ENCODE measurements at regions not wholly inside any gene's neighbourhood (a gene's known extent, or its start where the extent isn't known, plus 50 kb on each side); places are given as distances from the start of the nearest gene placed in this dataset.

DNA sequence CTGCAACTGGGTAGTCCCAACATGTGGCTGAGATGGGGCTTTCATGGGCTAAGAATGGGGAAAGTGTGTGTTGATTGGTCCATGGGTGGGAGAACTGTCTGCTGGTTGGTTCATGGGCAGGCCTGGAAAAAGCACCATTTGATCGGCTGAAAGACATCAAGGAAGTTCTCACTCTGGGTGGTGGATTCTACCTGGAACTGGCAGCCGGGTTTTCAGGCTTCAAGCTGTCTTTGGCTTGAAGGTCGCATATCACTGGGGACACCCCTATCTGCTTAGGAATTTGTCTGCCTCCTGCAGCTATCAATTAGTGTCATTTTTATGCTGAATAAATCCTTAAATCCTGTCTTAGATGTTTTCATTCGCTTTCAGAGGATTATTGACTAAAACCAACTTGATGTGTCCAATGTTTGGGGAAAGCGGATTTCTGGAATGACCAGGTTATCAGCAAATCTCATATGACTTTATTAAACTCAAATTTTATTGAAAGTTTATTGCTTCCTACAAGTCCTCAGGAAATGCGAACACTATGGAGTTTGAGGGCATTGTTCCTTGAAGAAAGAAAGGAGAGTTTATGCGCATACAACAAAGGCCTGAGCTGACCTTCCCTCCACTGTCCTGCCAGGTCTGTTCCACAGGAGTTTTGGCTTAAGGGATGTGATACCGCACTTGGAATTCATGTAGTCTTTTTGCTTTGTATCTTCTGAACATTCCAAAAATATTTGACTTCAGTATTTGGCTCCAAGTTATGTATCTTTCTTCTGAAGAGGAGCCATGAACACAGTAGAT lies 451.1 kb downstream of the TUSC1 start:
- Histone ChIP-seq H3K9me2 (no peaks in the 10 kb centered on the region), H2AFZ (ENCODE audit: low read depth) (no peak overlapping the region)
- POLR2A ChIA-PET, result no interaction called here

DNA sequence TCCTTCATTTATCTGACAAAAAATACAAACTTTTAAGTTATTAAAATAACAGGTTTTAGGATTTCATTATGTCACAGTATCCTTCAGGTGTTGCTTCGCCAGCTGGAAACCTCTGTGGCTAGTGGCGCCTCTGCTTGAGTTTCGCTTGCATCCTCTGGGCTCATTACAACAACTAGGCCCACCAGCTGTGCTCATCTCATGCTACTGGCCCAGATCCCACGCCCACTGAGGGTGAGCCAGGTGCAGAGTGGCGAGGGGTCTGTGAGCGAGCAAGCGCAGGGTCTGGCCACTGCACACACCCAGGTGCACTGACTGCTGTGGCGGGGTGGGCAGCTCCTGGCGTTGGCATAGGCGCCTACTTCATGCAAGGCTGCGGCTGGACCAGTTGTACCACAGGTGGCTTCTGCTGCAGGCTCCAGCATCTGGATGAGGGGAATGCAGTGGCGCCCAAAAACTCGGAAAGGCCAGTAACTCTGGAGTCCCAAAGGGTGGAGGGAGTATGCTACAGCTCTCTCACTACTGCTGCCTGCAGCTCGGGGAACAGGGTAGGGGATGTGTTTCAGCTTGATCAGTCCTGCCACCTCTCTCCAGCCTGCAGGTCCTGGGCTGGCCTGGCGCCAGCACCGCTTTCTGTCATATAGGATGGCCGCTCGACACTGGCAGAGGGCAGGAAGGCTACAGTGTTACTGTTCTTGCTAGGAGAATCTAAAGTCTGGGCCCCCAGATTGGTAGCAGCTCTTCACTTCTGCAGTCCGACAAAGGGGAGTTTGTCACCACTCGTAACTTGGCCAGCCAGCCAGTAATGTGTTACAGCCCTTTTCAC lies 452.1 kb downstream of the TUSC1 start:
- no peaks in the 10 kb centered on the region for H3K27me3 ChIP-seq (ENCODE audit: insufficient read depth)
- H3K9me3 ChIP-seq, result no peaks in the 10 kb centered on the region; the same call in 1 of the 2 replicates
- no peak overlapping the region for H3K9ac ChIP-seq
- 52% methylated on average over 10 of the region's 20 CpGs for WGBS (ENCODE audit: low lambda C conversion rate)
- no peak overlapping the region for H3K4me3 ChIP-seq (ENCODE audit: low read depth in 2 of 2, low read length in 1 of 2)
- no peaks in the 10 kb centered on the region for H3K4me1 ChIP-seq (ENCODE audit: control insufficient read depth in 1 of 2, insufficient read depth in 2 of 2, low read depth in 1 of 2, low read length in 1 of 2)
- H4K20me1 ChIP-seq (ENCODE audit: insufficient read depth), result no peaks in the 10 kb centered on the region
- no peaks in the 10 kb centered on the region for H3F3A ChIP-seq (replicated peaks; ENCODE audit: insufficient read depth)
- H3K36me3 ChIP-seq (replicated peaks in 1 of 2; ENCODE audit: control insufficient read depth in 1 of 2, insufficient read depth in 2 of 2, low read length in 1 of 2), result no peaks in the 10 kb centered on the region
- POLR2A ChIA-PET, result no interaction called here
- H3K27ac ChIP-seq (ENCODE audit: low read depth in 2 of 2, low read length in 1 of 2), result no peak overlapping the region
- DNase-seq, result no peak
- no peaks in the 10 kb centered on the region for H3K9me2 ChIP-seq
- TF ChIP-seq, protein P1, sequence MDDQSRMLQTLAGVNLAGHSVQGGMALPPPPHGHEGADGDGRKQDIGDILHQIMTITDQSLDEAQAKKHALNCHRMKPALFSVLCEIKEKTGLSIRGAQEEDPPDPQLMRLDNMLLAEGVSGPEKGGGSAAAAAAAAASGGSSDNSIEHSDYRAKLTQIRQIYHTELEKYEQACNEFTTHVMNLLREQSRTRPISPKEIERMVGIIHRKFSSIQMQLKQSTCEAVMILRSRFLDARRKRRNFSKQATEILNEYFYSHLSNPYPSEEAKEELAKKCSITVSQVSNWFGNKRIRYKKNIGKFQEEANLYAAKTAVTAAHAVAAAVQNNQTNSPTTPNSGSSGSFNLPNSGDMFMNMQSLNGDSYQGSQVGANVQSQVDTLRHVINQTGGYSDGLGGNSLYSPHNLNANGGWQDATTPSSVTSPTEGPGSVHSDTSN (IDR thresholded peaks at IDR 0.05), result no peak
- TF ChIP-seq SMC3 (IDR thresholded peaks at IDR 0.05; ENCODE audit: low read depth, low read length) (no peak), NRF1 (IDR thresholded peaks at IDR 0.05; ENCODE audit: low read depth, low read length) (no peak), TCF12 (IDR thresholded peaks at IDR 0.05) (no peak), POLR2AphosphoS5 (IDR thresholded peaks at IDR 0.05; ENCODE audit: low read depth, low read length) (no peak), RXRA (IDR thresholded peaks at IDR 0.05; ENCODE audit: borderline replicate concordance, low read depth) (no peak), RAD21 (IDR thresholded peaks at IDR 0.05; ENCODE audit: low read length) (no peak), FOXJ3 (CRISPR knock-in tag; IDR thresholded peaks at IDR 0.05) (no peak), ELF1 (IDR thresholded peaks at IDR 0.05) (no peak), SIN3A (IDR thresholded peaks at IDR 0.05; ENCODE audit: borderline replicate concordance, low read depth, low read length) (no peak), YY1 (IDR thresholded peaks at IDR 0.05; ENCODE audit: low read depth) (no peak), TAF1 (IDR thresholded peaks at IDR 0.05; ENCODE audit: borderline replicate concordance, low read depth, low read length) (no peak)
- TF ChIP-seq, protein P2, sequence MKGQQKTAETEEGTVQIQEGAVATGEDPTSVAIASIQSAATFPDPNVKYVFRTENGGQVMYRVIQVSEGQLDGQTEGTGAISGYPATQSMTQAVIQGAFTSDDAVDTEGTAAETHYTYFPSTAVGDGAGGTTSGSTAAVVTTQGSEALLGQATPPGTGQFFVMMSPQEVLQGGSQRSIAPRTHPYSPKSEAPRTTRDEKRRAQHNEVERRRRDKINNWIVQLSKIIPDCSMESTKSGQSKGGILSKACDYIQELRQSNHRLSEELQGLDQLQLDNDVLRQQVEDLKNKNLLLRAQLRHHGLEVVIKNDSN (IDR thresholded peaks at IDR 0.05; ENCODE audit: borderline replicate concordance, low read depth), result no peak
- TF ChIP-seq, protein P3, sequence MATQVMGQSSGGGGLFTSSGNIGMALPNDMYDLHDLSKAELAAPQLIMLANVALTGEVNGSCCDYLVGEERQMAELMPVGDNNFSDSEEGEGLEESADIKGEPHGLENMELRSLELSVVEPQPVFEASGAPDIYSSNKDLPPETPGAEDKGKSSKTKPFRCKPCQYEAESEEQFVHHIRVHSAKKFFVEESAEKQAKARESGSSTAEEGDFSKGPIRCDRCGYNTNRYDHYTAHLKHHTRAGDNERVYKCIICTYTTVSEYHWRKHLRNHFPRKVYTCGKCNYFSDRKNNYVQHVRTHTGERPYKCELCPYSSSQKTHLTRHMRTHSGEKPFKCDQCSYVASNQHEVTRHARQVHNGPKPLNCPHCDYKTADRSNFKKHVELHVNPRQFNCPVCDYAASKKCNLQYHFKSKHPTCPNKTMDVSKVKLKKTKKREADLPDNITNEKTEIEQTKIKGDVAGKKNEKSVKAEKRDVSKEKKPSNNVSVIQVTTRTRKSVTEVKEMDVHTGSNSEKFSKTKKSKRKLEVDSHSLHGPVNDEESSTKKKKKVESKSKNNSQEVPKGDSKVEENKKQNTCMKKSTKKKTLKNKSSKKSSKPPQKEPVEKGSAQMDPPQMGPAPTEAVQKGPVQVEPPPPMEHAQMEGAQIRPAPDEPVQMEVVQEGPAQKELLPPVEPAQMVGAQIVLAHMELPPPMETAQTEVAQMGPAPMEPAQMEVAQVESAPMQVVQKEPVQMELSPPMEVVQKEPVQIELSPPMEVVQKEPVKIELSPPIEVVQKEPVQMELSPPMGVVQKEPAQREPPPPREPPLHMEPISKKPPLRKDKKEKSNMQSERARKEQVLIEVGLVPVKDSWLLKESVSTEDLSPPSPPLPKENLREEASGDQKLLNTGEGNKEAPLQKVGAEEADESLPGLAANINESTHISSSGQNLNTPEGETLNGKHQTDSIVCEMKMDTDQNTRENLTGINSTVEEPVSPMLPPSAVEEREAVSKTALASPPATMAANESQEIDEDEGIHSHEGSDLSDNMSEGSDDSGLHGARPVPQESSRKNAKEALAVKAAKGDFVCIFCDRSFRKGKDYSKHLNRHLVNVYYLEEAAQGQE (IDR thresholded peaks at IDR 0.05; ENCODE audit: low read depth, low read length), result no peak
- TF ChIP-seq, protein P4, sequence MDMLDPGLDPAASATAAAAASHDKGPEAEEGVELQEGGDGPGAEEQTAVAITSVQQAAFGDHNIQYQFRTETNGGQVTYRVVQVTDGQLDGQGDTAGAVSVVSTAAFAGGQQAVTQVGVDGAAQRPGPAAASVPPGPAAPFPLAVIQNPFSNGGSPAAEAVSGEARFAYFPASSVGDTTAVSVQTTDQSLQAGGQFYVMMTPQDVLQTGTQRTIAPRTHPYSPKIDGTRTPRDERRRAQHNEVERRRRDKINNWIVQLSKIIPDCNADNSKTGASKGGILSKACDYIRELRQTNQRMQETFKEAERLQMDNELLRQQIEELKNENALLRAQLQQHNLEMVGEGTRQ (IDR thresholded peaks at IDR 0.05; ENCODE audit: borderline replicate concordance, low read depth, low read length), result no peak
- H3K4me2 ChIP-seq, result no peak overlapping the region
- no peaks in the 10 kb centered on the region for H3K79me2 ChIP-seq (ENCODE audit: insufficient read depth)
- CTCF ChIA-PET, result no interaction called here
- H2AFZ ChIP-seq (ENCODE audit: low read depth), result no peak overlapping the region

More for the DNA sequence above, 451.1 kb downstream of the TUSC1 start:
- no peaks in the 10 kb centered on the region; the same call in 1 of the 2 replicates for H3K9me3 ChIP-seq
- no peak for DNase-seq
- WGBS (ENCODE audit: low lambda C conversion rate), result 46% methylated on average over 8 of the region's 8 CpGs
- no peaks in the 10 kb centered on the region for H3F3A ChIP-seq (replicated peaks; ENCODE audit: insufficient read depth)
- H3K79me2 ChIP-seq (ENCODE audit: insufficient read depth), result no peaks in the 10 kb centered on the region
- H3K9ac ChIP-seq, result no peak overlapping the region
- H3K4me1 ChIP-seq (ENCODE audit: control insufficient read depth in 1 of 2, insufficient read depth in 2 of 2, low read depth in 1 of 2, low read length in 1 of 2), result no peaks in the 10 kb centered on the region
- no peak overlapping the region for H3K4me3 ChIP-seq (ENCODE audit: low read depth in 2 of 2, low read length in 1 of 2)
- TF ChIP-seq NFIC (IDR thresholded peaks at IDR 0.05; ENCODE audit: borderline replicate concordance), result no peak
- TF ChIP-seq, protein P1 (IDR thresholded peaks at IDR 0.05), result no peak
- no peak for TF ChIP-seq RAD21 (IDR thresholded peaks at IDR 0.05; ENCODE audit: low read length)
- TF ChIP-seq CHD2 (IDR thresholded peaks at IDR 0.05; ENCODE audit: low read length, partially characterized antibody), result no peak
- no peak for TF ChIP-seq JUND (IDR thresholded peaks at IDR 0.05)
- CTCF ChIA-PET, result no interaction called here
- H3K27ac ChIP-seq (ENCODE audit: low read depth in 2 of 2, low read length in 1 of 2), result no peak overlapping the region
- no peaks in the 10 kb centered on the region for H4K20me1 ChIP-seq (ENCODE audit: insufficient read depth)
- no peaks in the 10 kb centered on the region for H3K36me3 ChIP-seq (replicated peaks in 1 of 2; ENCODE audit: control insufficient read depth in 1 of 2, insufficient read depth in 2 of 2, low read length in 1 of 2)
- no peaks in the 10 kb centered on the region for H3K27me3 ChIP-seq (ENCODE audit: insufficient read depth)
- H3K4me2 ChIP-seq, result no peak overlapping the region
